Left renal cortex interstitium (tissue), 4 donors: ENCODE measurements at regions not wholly inside any gene's neighbourhood (a gene's known extent, or its start where the extent isn't known, plus 50 kb on each side); places are given as distances from the start of the nearest gene placed in this dataset.

Experiments used
- DNase-seq, 4 donors: peaks; one replicate each; pipeline ENCODE4 v3.0.0-alpha.2; 2013; ENCODE audit warnings: low read depth in 4 of 4, low spot score in 2 of 4, missing footprints in 1 of 4

DNA sequence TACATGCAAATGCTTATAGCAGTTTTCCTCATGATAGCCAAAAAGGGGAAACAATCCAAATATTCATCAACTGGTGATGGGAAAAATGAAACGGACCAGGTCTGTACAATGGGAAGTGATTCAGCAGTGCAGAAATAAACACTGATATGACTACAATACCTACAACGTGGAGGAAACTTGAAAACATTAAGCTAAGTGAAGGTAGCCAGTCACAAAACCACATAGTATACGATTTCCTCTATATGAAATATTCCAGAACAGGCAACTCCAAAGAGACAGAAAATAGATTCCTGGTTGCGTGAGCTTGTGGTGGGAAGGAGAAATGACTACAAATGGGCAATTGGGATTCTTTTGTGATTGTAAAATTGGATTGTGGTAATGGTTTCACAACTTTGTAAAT is 263.1 kb upstream of the PITRM1 start:
- DNase-seq, result no peak

DNA sequence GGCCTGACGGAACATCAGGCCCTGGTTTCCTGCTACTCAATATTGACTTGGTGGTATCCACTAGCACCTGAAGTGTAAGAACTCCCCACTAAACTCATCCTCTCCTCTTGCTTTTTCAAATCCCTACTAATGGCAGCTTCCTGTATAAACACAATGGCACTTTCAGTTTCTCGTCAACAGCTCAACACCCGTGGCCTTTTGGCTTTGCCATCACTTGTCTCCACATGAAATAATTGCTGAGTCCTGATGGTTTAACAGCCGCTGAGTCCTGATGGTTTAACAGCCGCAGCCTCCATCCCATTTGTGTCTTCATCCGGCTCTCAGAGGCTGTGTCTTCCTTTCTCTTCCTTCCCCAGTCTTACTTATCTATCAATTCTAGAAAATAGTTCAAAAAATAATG is 261.4 kb upstream of the PITRM1 start:
- DNase-seq, result no peak

DNA sequence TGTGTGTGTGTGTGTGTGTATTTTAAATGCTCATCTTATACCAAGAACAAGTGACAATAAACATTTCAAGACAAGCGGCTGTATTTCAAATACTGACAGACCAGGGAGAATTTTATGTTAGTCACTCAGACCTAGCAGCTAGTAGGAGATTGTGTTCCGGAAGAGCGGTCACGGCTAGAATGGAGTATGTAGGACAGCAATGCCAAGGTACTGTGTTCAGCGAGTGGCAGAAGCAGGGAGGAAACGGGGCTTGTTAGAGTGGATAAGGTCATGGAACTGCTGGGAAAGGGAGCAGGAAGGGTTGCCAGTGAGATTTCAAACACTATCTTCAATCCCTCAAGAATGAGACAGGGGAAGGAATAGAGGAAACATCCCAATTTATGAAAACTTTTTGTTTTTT is 260.5 kb upstream of the PITRM1 start:
- no peak for DNase-seq

DNA sequence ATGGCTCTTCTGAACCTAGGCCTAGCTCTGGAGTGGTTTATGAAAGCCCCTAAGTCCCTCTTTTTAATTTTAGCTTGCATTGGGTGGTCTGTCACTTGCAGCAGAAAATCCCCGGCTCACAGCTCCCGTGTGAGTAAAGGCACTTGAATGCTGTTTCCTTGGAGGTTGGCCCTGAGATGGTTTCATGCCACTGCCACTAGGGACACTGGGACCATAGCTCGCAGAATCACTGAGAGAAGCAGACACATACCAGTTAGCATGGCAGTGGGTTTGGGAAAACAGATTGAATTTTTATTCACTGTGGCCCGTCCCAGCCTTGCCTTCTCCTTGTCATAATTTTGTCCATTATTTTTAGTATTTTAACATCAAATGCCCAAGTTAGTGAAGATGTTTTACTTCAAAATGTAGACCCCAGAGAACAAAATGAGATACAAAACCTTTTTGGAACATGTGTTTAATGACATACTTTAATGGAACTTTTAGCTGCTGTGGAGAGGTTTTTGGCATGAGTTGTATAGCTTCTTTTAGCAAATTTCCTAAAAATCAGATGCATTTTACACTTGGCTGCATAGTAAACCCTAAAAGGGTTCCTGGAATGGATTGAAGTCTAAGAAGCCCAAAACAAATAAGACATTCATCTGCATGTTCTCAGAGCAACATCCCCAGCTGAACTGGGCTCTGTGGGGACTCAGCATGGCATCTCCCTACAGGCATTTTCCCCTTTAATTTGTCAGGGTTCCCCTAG is 259.7 kb upstream of the PITRM1 start:
- no peak for DNase-seq

DNA sequence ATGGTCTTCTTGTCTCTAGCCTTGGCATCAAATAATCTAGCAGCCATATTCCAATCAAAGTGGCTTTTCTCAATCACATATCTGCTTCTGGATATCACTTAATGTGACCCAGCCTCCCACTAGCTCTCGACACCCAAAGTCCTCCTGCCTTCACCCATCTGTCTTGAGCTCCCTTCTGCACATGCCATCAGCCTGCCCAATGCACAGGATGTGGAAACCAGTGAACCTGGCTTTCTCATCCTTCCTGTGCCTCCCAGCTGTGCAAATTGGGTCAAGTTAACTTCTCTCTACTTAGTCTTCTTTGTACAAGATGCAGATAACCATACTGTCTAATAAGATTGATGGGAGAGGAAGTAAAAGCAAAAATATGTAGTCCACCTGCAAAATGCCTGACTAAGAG is 257.9 kb upstream of the PITRM1 start:
- no peak for DNase-seq

DNA sequence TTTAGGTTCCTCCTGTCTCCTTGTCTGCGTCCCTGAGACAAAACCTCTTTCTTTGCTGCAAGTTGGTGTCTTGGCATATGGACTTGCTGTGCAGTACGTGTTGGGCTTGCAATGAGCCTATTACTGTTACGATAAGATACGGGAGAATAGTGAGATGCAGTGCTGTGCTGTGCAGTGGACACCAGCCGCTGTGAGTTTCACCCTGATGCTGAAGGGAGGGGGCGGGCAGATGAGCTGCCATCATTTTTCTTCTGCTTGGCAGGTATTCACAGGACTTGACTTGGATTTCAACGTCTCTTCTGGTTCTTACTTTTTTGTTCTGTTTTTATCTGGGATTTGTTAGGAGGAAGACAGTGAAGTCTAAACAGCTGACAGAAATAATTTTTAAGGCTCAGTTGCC is 257.1 kb upstream of the PITRM1 start:
- no peak for DNase-seq

DNA sequence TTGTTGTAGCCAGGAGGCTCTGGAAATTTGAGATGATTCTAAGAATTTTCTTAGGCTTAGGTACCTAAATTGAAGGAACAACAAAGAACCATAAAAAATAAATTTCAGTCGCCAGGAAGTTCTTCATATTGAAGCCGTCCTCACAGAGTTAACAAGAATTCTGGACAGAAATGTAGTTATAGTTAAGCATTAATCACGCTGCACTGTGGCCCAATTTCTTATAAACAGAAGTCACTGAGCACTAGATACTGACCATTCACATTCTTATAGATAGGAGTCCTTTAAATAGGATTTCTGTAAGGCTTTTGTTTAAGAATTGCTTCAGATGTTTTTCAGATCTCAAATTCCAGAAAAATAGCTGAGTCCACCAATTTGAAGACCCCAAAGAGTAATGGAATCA is 256.2 kb upstream of the PITRM1 start:
- DNase-seq, result no peak

DNA sequence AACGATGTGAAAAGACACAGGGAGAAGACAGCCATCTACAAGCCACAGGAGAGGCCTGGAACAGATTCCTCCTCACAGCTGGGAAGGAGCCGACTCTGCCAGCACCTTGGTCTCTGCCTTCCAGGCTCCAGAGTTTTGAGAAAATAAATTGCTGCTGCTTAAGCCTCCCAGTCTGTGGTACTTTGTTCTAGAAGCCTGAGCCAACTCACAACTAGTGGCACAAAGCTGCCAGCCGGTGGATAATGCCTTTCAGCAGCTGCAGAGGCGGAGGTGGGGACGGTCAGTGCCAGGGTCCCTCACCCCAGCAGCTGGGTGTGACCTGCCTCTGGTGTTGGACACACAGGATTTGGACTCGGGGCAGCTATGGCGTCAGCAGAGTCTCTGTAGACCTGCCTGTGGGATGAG is 255.4 kb upstream of the PITRM1 start:
- DNase-seq, result no peak

DNA sequence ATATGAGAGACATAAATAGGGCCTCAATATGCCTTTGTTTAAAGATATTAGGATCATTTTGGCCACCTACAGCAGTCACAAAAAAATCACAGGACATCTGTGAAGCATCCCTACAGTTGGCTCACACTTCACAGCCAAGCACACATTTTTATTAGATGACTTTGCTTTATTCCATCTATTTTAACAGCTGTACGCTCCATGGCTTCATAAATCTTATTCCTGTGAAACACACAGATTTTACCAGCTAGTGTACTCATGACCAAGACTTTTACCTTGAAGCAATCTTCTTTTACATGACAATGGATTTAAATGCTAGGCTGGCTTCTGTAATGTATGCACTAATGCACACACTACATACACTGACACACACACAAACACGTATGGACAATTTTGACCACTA is 254.8 kb upstream of the PITRM1 start:
- no peak for DNase-seq

DNA sequence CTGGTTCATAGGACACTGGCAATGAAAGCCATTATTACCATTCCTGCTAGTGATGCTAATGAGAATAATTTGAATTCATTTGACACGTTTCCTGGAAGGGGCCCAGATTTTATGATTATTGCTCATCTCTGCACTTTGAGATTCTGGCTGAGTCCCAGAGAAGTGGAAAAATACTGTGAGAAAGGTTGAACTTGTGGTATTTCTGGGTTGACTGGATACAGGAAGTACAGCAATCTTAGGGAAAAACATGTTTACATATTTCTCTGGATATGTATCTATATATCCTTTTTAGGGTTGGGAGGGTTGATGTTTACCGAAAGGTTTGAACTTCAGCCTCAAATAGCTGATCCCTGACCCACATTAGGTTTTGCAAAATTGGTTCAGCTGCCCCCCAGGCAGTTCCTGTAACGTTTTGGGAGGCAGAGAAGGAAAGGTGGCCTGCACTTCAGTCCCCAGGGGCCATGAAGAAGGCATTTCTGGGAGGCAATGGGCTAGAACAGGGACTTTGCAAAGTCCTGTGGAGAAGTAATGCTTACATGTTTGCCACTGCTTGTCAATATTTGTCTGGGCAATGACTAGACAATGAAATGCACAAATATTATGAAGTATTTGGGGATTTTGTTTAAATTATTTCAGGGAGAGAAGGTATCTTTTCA is 253.7 kb upstream of the PITRM1 start:
- no peak for DNase-seq

DNA sequence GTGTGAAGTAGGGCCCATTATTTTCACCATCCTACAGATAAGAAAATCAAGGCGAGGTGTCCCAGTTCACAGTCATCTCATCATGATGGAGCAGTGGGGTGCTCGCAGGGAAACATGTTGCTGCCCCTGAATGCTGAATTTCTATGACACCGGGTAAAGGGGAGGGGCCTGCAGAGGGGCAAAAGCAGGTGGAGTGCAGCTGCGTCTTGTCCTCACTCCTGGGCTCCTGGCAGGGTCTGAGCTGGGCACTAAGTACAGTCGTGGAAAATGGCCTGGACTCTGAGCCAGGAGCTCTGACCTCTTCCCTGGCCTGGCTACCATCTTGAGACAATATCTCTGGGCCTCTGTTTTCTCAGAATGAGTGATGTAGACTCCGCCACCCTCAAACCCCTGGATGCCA is 253.1 kb upstream of the PITRM1 start:
- no peak for DNase-seq

DNA sequence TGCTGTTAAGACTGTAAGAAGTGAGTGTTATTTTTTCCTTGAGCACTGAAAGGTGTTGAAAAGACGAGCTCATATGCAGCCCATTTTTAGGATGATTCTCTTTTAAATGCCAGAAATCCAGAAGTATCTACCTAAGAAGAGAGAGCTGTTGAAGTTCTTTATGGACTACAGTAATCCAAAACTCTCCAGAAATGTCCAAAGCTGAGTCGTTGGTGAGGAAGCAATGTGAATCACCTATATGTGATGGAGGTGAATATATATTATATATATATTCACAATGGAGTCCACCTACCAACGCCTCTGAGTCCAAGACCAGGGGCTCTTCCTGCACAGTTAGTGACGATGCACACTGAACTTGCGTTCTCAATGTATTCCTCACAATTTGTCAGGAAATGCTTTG is 252.7 kb upstream of the PITRM1 start:
- no peak for DNase-seq

DNA sequence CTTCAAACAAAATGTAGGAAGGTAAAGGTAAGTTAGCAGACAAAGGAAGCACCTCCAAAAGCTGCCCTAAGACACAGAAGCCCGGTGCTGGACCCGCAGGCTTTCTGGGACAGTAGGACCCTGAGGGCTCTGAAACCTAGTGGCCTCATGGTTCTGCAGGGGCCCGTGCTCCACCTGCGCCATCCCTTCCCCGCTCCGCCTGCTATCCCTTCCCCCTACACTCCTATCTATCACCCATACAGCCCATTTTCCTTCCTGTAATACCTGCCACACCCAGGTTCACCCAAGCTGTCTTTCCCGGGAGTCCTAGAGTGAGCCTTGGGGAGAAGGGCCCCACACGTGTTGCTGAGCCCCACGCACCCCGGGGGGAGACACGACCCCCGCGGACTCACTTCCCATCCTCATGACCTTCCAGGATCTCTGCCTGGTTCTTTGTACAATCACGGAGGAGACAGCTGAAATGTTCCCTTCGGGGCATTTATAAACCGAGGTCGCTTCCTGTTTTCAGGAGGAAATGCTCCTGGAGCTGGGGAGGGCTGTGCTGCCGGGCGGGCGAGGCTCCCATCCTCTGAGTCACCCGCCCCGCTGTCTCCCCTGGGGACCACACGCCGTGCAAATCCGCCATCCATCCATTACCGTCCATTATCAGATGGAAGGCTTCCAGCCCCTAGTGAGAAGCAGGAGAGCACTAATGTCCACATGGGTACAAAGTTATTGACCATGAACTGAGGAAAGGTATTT is 251.7 kb upstream of the PITRM1 start:
- no peak for DNase-seq

DNA sequence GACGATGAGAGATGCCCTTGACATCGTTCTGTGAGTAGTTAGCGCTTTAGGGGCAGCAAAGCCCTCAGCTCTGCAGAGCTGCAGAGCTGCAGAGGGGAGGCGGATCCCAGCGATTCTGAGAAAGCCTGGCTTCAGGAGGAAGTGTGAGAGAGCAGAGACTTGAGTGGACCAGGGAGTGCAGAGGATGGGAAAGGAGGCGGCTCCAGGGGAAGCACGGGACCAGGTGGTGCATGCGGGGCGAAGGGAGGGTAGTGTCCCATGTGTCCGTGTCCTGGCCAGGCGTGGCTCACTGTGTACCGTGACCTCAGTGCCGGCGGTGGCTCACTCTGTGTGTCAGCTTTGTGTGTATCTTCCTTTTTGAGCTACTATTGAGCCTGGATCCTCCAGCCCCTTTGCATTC is 250.8 kb upstream of the PITRM1 start:
- no peak for DNase-seq

DNA sequence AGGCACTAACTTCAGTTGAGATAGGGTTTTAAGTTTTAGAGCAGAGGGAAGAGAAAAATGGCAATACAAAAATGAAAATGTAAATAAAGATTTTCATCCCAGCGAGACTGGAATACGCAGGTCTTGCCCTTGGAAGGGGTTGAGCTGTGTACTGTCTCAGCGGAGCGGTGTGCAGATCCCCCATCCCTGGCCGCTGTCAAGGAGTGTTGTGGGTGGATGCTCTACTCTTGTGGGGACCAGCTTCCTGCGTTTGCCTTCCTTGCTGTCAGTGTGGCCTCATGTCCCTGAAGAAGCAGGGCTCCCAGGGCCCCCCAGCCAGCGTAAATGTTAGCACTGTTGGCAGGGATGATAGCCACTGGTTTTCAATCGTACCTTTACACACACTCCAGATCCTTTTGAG is 249.7 kb upstream of the PITRM1 start:
- DNase-seq, result no peak

DNA sequence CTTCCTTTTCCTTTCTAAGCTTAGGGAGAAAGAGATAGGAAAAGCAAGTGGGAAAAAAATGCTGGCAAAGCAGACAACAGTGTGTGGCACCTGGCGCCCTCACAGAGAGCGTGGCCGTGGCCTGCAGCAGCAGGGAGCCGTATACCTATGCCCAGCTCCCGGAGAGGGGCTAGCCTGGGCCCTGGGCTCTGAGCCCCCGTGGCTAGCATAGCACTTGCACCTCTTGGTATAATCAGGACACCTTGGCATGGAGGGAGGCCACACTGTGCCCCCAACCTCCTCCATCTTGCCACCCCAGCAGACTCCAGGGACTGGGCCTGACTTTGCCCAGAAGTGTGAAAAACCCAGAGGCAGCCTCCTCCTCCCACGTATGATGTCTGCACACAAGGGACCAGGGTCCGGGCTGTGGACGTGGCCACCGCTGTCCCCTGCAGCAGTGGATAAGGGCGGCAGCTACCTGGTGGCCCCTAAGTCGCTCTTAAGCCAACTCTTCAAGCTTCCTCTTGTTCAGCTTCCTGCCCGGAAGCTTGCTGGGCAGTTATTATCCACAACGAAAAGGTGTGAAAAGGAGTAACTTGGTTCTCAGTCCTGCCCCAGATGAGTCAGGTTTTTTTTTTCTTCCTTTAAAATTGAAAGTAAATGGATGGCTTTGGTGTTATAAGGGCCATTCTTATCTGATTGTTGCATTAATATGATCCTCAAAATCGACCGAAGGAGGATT is 249.1 kb upstream of the PITRM1 start:
- no peak for DNase-seq

DNA sequence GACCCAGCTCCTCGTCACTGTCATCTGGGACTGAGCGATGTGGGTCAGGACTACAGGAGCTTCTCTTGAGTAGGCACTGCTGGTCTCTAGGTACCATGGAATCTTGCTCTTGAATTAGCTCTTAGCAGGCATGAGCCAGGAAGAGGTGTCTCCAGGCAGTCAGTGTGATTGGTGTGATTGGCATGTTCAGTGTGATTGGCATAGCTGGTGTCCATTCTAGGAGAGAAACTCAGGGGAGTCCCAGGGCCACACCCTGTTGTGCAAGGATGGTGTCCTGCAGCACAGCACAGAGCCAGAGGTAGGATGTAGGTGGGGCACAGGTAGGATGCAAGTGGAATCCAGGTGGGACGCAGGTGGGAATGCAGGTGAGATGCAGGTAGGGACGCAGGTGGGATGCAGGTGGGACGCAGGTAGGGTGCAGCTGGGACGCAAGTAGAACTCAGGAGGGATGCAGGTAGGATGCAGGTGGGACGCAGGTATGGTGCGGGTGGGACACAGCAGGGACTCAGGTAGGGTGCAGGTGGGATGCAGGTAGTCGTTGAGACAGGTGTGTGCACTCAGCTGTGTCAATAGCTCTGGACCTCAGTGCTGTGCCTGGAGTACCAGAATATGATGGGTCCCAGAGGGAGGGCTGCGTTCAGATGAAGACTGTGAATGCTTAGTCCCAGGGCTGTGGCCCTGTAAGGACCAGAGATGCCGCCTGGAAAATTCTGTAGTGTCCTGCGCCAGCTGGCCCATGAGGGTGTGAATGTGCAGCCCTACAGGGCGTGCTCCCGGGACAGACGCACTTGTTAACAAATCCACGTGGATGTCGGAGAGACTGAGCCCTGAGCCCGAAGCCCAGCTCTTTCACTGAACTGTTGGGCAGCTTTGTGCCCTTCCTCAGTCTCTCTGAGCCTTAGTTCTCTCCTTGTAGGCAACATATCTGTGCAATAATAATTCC is 248.2 kb upstream of the PITRM1 start:
- DNase-seq, result no peak

DNA sequence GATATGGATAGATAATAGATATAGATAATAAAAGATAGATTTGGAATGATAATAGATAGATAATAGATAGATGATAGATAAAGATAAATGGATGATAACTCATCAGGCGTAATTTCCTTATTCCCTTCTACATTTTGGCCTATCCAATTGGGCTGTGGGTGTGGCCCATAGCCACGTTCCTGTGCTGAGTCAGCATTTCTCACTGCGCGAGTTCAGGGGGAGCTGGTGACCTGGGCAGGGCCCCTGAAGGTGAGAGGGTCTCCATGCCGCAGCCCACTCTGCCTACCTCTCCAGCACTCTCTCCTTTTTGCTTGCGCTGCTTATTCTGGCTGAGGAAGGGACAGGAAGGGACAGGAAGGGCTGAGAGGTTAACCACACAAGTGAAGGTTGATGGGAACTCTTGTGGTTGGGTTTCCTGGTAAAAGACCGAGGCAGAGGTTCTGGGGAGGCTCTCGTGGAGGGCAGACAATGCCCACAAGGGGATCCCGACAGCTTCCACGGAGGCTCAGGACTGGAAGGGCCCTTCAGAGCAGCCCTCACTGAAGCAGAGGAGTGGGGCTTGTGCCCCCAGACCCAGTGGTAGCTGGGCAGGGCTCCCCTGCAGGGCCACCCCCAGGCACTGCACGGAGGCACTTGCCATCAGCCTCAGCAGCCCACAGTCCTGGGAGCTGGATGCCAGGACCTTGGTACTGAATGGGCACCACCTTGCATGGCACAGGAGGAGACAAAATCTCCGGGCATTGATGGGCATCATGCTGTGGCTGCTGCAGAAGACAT is 247.3 kb upstream of the PITRM1 start:
- no peak for DNase-seq

DNA sequence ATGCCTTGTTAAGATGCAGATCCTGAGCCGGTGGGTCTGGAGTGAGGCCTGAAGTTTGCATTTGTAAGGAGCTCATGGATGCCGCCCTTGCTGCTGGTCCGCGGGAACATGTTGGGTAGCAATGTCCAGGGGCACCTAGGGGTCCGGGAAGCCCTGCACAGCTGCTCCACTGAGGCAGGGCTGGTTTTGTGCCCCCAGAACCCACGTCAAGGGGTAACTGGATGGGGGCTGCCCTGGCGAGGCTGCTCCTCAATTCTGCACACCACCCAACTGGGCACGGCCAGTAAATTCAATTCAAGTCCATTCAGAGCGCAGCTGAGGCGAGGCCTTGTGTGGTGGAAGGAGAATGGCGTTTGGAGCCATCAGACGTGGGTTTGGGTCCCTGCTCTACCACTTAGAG is 246.3 kb upstream of the PITRM1 start:
- DNase-seq, result no peak
